ENCODE measurements at regions not wholly inside any gene's neighbourhood (a gene's known extent, or its start where the extent isn't known, plus 50 kb on each side); places are given as distances from the start of the nearest gene placed in this dataset.

DNA sequence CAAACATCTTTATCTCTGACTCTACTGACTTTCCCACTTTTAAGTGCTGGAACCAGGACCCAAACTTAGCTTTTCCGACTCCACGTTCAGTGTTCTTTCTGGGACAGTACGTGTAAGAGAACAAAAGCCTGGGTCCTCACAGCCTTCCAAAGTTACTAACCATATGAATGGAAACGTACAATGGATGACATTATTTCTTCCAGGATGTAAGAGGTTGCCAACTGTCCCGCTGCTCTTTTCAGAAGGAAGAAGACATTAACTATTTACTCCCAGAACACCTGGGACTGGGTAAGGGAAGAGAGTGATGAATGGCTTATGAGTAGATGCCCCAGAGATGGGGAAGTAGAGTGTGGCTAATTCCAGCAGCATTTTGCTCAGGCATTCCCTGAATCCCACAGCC, 114.7 kb downstream of the TRAPPC11 start:
- H3K27ac ChIP-seq = no peak overlapping the region
- H3K36me3 ChIP-seq = no peaks in the 10 kb centered on the region
- WGBS, 2 donors (ENCODE audit: low coverage in 1 of 2) = 21 to 58% methylated on average over 2 to 5 of the region's 5 CpGs
- no peak for ATAC-seq
- no peak overlapping the region for H3K4me3 ChIP-seq
- no peaks in the 10 kb centered on the region for H3K9me3 ChIP-seq
- H3K27me3 ChIP-seq = no peaks in the 10 kb centered on the region
- H3K4me1 ChIP-seq = no peaks in the 10 kb centered on the region
- TF ChIP-seq EP300 (IDR thresholded peaks at IDR 0.05) (no peak), CTCF (IDR thresholded peaks at IDR 0.05) (no peak), POLR2A (IDR thresholded peaks at IDR 0.05) (no peak), POLR2AphosphoS5 (IDR thresholded peaks at IDR 0.05) (no peak)

- ATAC-seq = no peak
- WGBS, 2 donors (ENCODE audit: low coverage in 1 of 2) = no CpG with 5 or more reads among the region's 4 CpGs
- Histone ChIP-seq H3K27ac (no peak overlapping the region), H3K4me3 (no peak overlapping the region), H3K4me1 (peaks cover 0 to 15% (median 0%) of the 10 kb centered on the region in 3 donors), H3K27me3 (no peaks in the 10 kb centered on the region), H3K9me3 (no peaks in the 10 kb centered on the region), H3K36me3 (no peaks in the 10 kb centered on the region)
- TF ChIP-seq POLR2A (IDR thresholded peaks at IDR 0.05) (no peak), EP300 (IDR thresholded peaks at IDR 0.05) (no peak), POLR2AphosphoS5 (IDR thresholded peaks at IDR 0.05) (no peak), CTCF (IDR thresholded peaks at IDR 0.05) (no peak)
These were observed 121.8 kb upstream of the STOX2 start for GRCh38 chr4:183783306-183783705.

GRCh38 chr4:183783991-183784553, 121.0 kb upstream of the STOX2 start:
- 50 to 61% methylated on average over 5 to 6 of the region's 6 CpGs for WGBS, 2 donors (ENCODE audit: low coverage in 1 of 2)
- H3K4me1 ChIP-seq = peaks cover 0 to 15% (median 0%) of the 10 kb centered on the region in 3 donors
- peak; percentile 77 for ATAC-seq
- peak overlapping the region in 1 of 4 donors; percentile 35 for H3K27ac ChIP-seq
- H3K9me3 ChIP-seq = no peaks in the 10 kb centered on the region
- H3K36me3 ChIP-seq = no peaks in the 10 kb centered on the region
- TF ChIP-seq POLR2AphosphoS5 (IDR thresholded peaks at IDR 0.05) = no peak
- no peak for TF ChIP-seq CTCF (IDR thresholded peaks at IDR 0.05)
- TF ChIP-seq POLR2A (IDR thresholded peaks at IDR 0.05) = no peak
- no peak for TF ChIP-seq EP300 (IDR thresholded peaks at IDR 0.05)
- H3K4me3 ChIP-seq = no peak overlapping the region
- H3K27me3 ChIP-seq = no peaks in the 10 kb centered on the region

GRCh38 chr4:183788308-183788905, 116.7 kb upstream of the STOX2 start:
- 33 to 78% methylated on average over 2 to 3 of the region's 3 CpGs for WGBS, 2 donors (ENCODE audit: low coverage in 1 of 2)
- TF ChIP-seq POLR2A (IDR thresholded peaks at IDR 0.05) (no peak), POLR2AphosphoS5 (IDR thresholded peaks at IDR 0.05) (no peak), CTCF (IDR thresholded peaks at IDR 0.05) (no peak), EP300 (IDR thresholded peaks at IDR 0.05) (no peak)
- no peak for ATAC-seq
- Histone ChIP-seq H3K9me3 (peaks cover 0 to 15% (median 0%) of the 10 kb centered on the region in 3 donors), H3K27ac (no peak overlapping the region), H3K27me3 (peaks cover 13% of the 10 kb centered on the region), H3K4me3 (no peak overlapping the region), H3K4me1 (peaks cover 0 to 15% (median 0%) of the 10 kb centered on the region in 3 donors), H3K36me3 (no peaks in the 10 kb centered on the region)

DNA sequence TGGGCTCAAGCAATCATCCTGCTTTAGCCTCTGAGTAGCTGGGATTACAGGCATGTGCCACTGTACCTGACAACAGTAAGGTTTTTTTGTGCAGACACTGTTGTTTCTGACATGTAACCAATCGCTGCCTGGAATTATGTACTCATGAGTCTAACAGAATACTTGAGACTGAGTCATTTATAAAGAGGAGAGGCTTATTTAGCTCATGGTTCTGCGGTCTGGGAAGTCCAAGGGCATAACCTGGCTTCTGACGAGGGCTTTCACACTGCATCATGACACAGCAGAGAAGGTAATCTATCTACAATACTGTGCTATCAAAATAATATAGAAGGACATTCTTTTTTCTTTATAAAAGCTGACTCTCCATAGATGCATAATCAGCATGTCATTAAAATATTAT, 115.5 kb upstream of the STOX2 start:
- H3K27ac ChIP-seq = no peak overlapping the region
- ATAC-seq = no peak
- H3K36me3 ChIP-seq = no peaks in the 10 kb centered on the region
- no peak for TF ChIP-seq EP300 (IDR thresholded peaks at IDR 0.05)
- TF ChIP-seq CTCF (IDR thresholded peaks at IDR 0.05) = no peak
- no peak for TF ChIP-seq POLR2AphosphoS5 (IDR thresholded peaks at IDR 0.05)
- TF ChIP-seq POLR2A (IDR thresholded peaks at IDR 0.05) = no peak
- peaks cover 17% of the 10 kb centered on the region for H3K27me3 ChIP-seq
- peaks cover 0 to 26% (median 0%) of the 10 kb centered on the region in 3 donors for H3K9me3 ChIP-seq
- no peak overlapping the region for H3K4me3 ChIP-seq
- H3K4me1 ChIP-seq = peaks cover 0 to 3% (median 0%) of the 10 kb centered on the region in 3 donors
- WGBS, 2 donors (ENCODE audit: low coverage in 1 of 2) = 84 to 90% methylated on average over 2 to 3 of the region's 3 CpGs

Data from gastroesophageal sphincter (tissue), 4 donors.